Keratinocyte (primary cell): ENCODE measurements at regions not wholly inside any gene's neighbourhood (a gene's known extent, or its start where the extent isn't known, plus 50 kb on each side); places are given as distances from the start of the nearest gene placed in this dataset.

Source experiments
- DNase-seq: peaks from one replicate; pipeline ENCODE4 v3.0.0-alpha.2; 2011; ENCODE audit warnings: low read depth, missing footprints, low spot score
- FAIRE-seq: peaks from 2 replicates; lab custom pipeline; 2011; peaks lifted over from hg19 to GRCh38; lab: Jason Lieb, UNC
- H2AFZ ChIP-seq: 2 replicates; pipeline ENCODE4 v1.6.0; 2012; ENCODE audit warnings: low read length, control low read depth, inconsistent platforms; ENCODE audit not compliant: control insufficient read depth
- H3K27ac ChIP-seq: 2 replicates; pipeline ENCODE4 v1.5.1; 2011; ENCODE audit warnings: low read length; ENCODE audit not compliant: control insufficient read depth, insufficient read depth
- H3K27me3 ChIP-seq: 3 replicates; pipeline ENCODE4 v1.6.0; 2011; ENCODE audit warnings: low read length; ENCODE audit not compliant: control insufficient read depth, insufficient read depth; ENCODE audit errors: extremely low read depth
- H3K36me3 ChIP-seq, 2 experiments: 2 replicates in 1 of 2; 3 replicates in 1 of 2; pipeline ENCODE4 v1.5.1; 2011; ENCODE audit warnings: low read length in 2 of 2, mild to moderate bottlenecking in 1 of 2; ENCODE audit not compliant: control insufficient read depth in 2 of 2, insufficient read depth in 2 of 2; ENCODE audit errors: extremely low read depth in 1 of 2
- H3K4me1 ChIP-seq: 3 replicates; pipeline ENCODE4 v1.5.1; 2011; ENCODE audit warnings: low read length; ENCODE audit not compliant: control insufficient read depth, insufficient read depth; ENCODE audit errors: extremely low read depth
- H3K4me2 ChIP-seq: 3 replicates; pipeline ENCODE4 v1.6.0; 2011; ENCODE audit warnings: low read depth, low read length; ENCODE audit not compliant: control insufficient read depth, insufficient read depth; ENCODE audit errors: extremely low read depth
- H3K4me3 ChIP-seq, 3 experiments: fragments of 200-600 bp in 1 of 3; sonication (generic) in 1 of 3; 2 replicates in 2 of 3; 3 replicates in 1 of 3; pipeline ENCODE4 v1.5.1; 2011 to 2016; ENCODE audit warnings: low read length in 3 of 3, mild to moderate bottlenecking in 3 of 3, control low read depth in 2 of 3, inconsistent platforms in 1 of 3, low read depth in 1 of 3, mixed read lengths in 1 of 3, mixed run types in 1 of 3, moderate library complexity in 1 of 3; ENCODE audit not compliant: control insufficient read depth in 2 of 3, insufficient read depth in 2 of 3; ENCODE audit errors: extremely low read depth in 1 of 3
- H3K79me2 ChIP-seq: 2 replicates; pipeline ENCODE4 v1.6.0; 2012; ENCODE audit warnings: low read length; ENCODE audit not compliant: control insufficient read depth, insufficient read depth
- H3K9ac ChIP-seq: 3 replicates; pipeline ENCODE4 v1.6.0; 2011; ENCODE audit warnings: low read length; ENCODE audit not compliant: control insufficient read depth, insufficient read depth; ENCODE audit errors: extremely low read depth
- H3K9me1 ChIP-seq: 3 replicates; pipeline ENCODE4 v1.6.0; 2011; ENCODE audit warnings: low read length; ENCODE audit not compliant: control insufficient read depth, insufficient read depth; ENCODE audit errors: extremely low read depth
- H3K9me3 ChIP-seq: 2 replicates; pipeline ENCODE4 v1.5.1; 2012; ENCODE audit warnings: low read depth, low read length; ENCODE audit not compliant: control insufficient read depth
- H4K20me1 ChIP-seq: 3 replicates; pipeline ENCODE4 v1.6.0; 2011; ENCODE audit warnings: low read length; ENCODE audit not compliant: control insufficient read depth, insufficient read depth; ENCODE audit errors: extremely low read depth
- EZH2 ChIP-seq: IDR thresholded peaks from one replicate; pipeline ENCODE4 v1.6.1; 2012; ENCODE audit warnings: inconsistent platforms, mild to moderate bottlenecking, low read length, moderate library complexity
- dilution Hi-C: fragments of 300-500 bp; cut with MboI; formaldehyde crosslinking; loops from one replicate; pipeline ENCODE4 v1.7.0; 2020; ENCODE audit warnings: low sequenced_read_pairs; ENCODE audit not compliant: extremely low pct_ligation_motif_present
- TF ChIP-seq, protein P1 (sequence below), 3 experiments: IDR thresholded peaks in 1 of 3; conservative IDR thresholded peaks in 1 of 3; optimal IDR thresholded peaks in 1 of 3; 2 replicates in 2 of 3; 3 replicates in 1 of 3; pipeline versions ENCODE3 to v1.5.1; 2011; ENCODE audit warnings: low read length in 3 of 3, mild to moderate bottlenecking in 3 of 3, moderate library complexity in 2 of 3, control low read depth in 1 of 3, inconsistent platforms in 1 of 3; ENCODE audit not compliant: insufficient read depth in 2 of 3; ENCODE audit errors: extremely low read depth in 1 of 3

DNA sequence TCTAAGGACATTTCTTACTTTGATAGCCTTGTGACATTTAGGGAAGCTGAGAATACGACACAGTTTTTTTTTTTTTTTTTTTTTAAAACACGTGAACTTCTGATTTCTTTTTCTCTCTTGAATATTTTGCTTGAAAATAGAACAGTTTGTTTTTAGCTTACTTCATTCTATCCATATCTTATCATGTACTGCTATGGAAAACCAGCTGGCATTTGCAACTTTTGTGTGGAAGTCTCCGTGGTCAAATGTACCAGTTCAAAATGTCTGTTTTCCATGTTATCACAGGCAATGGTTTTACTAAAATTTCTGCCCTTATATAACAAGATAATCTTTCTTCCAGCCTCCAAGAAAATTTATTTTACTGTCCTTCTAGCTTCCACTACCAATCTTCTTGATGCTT is 821.6 kb downstream of the DNAJB9 start:
- dilution Hi-C loops = no loop called here
- H3K4me1 ChIP-seq = no peaks in the 10 kb centered on the region
- no peaks in the 10 kb centered on the region for H4K20me1 ChIP-seq
- H2AFZ ChIP-seq = no peak overlapping the region
- H3K27ac ChIP-seq = no peak overlapping the region
- FAIRE-seq (no peak), DNase-seq (no peak)
- no peaks in the 10 kb centered on the region for H3K9me1 ChIP-seq
- no peak overlapping the region for H3K4me2 ChIP-seq
- no peaks in the 10 kb centered on the region for H3K36me3 ChIP-seq
- no peak overlapping the region for H3K4me3 ChIP-seq
- H3K9me3 ChIP-seq = no peaks in the 10 kb centered on the region
- H3K27me3 ChIP-seq = no peaks in the 10 kb centered on the region
- TF ChIP-seq, protein P1, sequence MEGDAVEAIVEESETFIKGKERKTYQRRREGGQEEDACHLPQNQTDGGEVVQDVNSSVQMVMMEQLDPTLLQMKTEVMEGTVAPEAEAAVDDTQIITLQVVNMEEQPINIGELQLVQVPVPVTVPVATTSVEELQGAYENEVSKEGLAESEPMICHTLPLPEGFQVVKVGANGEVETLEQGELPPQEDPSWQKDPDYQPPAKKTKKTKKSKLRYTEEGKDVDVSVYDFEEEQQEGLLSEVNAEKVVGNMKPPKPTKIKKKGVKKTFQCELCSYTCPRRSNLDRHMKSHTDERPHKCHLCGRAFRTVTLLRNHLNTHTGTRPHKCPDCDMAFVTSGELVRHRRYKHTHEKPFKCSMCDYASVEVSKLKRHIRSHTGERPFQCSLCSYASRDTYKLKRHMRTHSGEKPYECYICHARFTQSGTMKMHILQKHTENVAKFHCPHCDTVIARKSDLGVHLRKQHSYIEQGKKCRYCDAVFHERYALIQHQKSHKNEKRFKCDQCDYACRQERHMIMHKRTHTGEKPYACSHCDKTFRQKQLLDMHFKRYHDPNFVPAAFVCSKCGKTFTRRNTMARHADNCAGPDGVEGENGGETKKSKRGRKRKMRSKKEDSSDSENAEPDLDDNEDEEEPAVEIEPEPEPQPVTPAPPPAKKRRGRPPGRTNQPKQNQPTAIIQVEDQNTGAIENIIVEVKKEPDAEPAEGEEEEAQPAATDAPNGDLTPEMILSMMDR (optimal IDR thresholded peaks at IDR 0.05 in 1 of 3, IDR thresholded peaks at IDR 0.05 in 1 of 3, conservative IDR thresholded peaks at IDR 0.05 in 1 of 3; ENCODE audit: extremely low read depth in 1 of 3, insufficient read depth in 2 of 3, low read length in 3 of 3) = no peak
- no peak for TF ChIP-seq EZH2
- no peak overlapping the region for H3K9ac ChIP-seq
- H3K79me2 ChIP-seq = no peaks in the 10 kb centered on the region

DNA sequence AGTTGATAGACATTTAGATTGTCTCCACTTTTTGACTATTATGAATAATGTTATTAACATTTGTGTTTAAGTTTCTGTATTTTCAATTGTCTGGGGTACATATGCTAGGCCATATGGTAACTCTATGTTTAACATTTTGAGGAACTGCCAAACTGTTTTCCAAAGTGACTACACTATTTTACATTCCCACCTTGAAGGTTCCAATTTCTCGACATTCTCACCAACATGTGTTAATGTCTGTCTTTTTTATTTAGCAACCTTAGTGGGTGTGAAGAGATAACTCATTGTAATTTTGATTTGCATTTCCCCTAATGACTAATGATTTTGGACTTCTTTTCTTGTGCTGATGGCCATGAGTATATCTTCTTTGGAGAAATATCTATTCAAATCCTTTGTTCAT is 832.4 kb downstream of the DNAJB9 start:
- Histone ChIP-seq H3K9me3 (no peaks in the 10 kb centered on the region), H3K27me3 (no peaks in the 10 kb centered on the region), H2AFZ (no peak overlapping the region), H3K4me1 (no peaks in the 10 kb centered on the region), H3K9ac (no peak overlapping the region), H3K79me2 (no peaks in the 10 kb centered on the region), H3K4me2 (no peak overlapping the region), H3K36me3 (no peaks in the 10 kb centered on the region), H4K20me1 (no peaks in the 10 kb centered on the region), H3K4me3 (no peak overlapping the region), H3K27ac (no peak overlapping the region), H3K9me1 (no peaks in the 10 kb centered on the region)
- FAIRE-seq = no peak
- dilution Hi-C loops = no loop called here
- no peak for DNase-seq
- TF ChIP-seq, protein P1 (optimal IDR thresholded peaks at IDR 0.05 in 1 of 3, IDR thresholded peaks at IDR 0.05 in 1 of 3, conservative IDR thresholded peaks at IDR 0.05 in 1 of 3; ENCODE audit: extremely low read depth in 1 of 3, insufficient read depth in 2 of 3, low read length in 3 of 3) = no peak
- TF ChIP-seq EZH2 = no peak
